Liver (tissue), 8 donors: ENCODE measurements at regions not wholly inside any gene's neighbourhood (a gene's known extent, or its start where the extent isn't known, plus 50 kb on each side); places are given as distances from the start of the nearest gene placed in this dataset.
A peak's percentile ranks its signal among the peaks of the same experiment; 100 is the strongest.

Experiments
- DNase-seq: peaks from one replicate; pipeline ENCODE4 v3.0.0-alpha.2; 2017; ENCODE audit warnings: low spot score
- H3K27ac ChIP-seq, 2 donors: one replicate each; pipeline ENCODE4 v1.7.0; 2013; ENCODE audit warnings: inconsistent platforms in 2 of 2, low read length in 2 of 2, control low read depth in 1 of 2, low read depth in 1 of 2, mild to moderate bottlenecking in 1 of 2
- H3K27me3 ChIP-seq, 4 donors: one replicate each; pipeline versions ENCODE4 v1.6.1 to v1.7.0; 2013; ENCODE audit warnings: low read length in 3 of 4, inconsistent platforms in 1 of 4, mild to moderate bottlenecking in 1 of 4, moderate library complexity in 1 of 4; ENCODE audit not compliant: control insufficient read depth in 4 of 4, insufficient read depth in 4 of 4
- H3K36me3 ChIP-seq, 4 donors: one replicate each; pipeline versions ENCODE4 v1.6.1 to v1.7.0; 2013; ENCODE audit warnings: low read length in 3 of 4, mild to moderate bottlenecking in 3 of 4, low read depth in 1 of 4, moderate library complexity in 1 of 4; ENCODE audit not compliant: control insufficient read depth in 4 of 4, insufficient read depth in 3 of 4
- H3K4me1 ChIP-seq, 4 donors: one replicate each; pipeline versions ENCODE4 v1.6.1 to v1.7.0; 2013; ENCODE audit warnings: low read length in 3 of 4, mild to moderate bottlenecking in 3 of 4, moderate library complexity in 1 of 4; ENCODE audit not compliant: control insufficient read depth in 4 of 4, insufficient read depth in 4 of 4
- H3K4me3 ChIP-seq, 3 donors: one replicate each; pipeline versions ENCODE4 v1.6.1 to v1.7.0; 2013; ENCODE audit warnings: low read length in 3 of 3, control low read depth in 1 of 3, low read depth in 1 of 3, mild to moderate bottlenecking in 1 of 3
- H3K9ac ChIP-seq, 2 donors: one replicate each; pipeline ENCODE4 v1.7.0; 2013; ENCODE audit warnings: low read length in 2 of 2, mild to moderate bottlenecking in 2 of 2, moderate library complexity in 2 of 2, control low read depth in 1 of 2, low read depth in 1 of 2
- H3K9me3 ChIP-seq, 4 donors: one replicate each; pipeline versions ENCODE4 v1.6.1 to v1.7.0; 2013; ENCODE audit warnings: low read length in 3 of 4; ENCODE audit not compliant: control insufficient read depth in 4 of 4
- ATF3 ChIP-seq: IDR thresholded peaks from 2 replicates; pipeline ENCODE4 v1.6.1; 2016; ENCODE audit warnings: antibody characterized with exemption
- CTCF ChIP-seq: fragments of 150-350 bp; IDR thresholded peaks from 2 replicates; pipeline ENCODE4 v1.5.1; 2017; ENCODE audit warnings: improper control_type of control experiment, low read depth, low read length; ENCODE audit not compliant: missing input control
- EGR1 ChIP-seq, 2 donors: IDR thresholded peaks; 2 replicates each; pipeline ENCODE4 v1.6.1; 2016 to 2018; ENCODE audit warnings: antibody characterized with exemption in 2 of 2, low read depth in 2 of 2
- FOXA1 ChIP-seq: IDR thresholded peaks from 2 replicates; pipeline ENCODE4 v1.6.1; 2016; ENCODE audit warnings: antibody characterized with exemption
- FOXA2 ChIP-seq: IDR thresholded peaks from 2 replicates; pipeline ENCODE4 v1.6.1; 2016; ENCODE audit warnings: antibody characterized with exemption
- GABPA ChIP-seq, 2 donors: IDR thresholded peaks in 1 of 2; conservative IDR thresholded peaks in 1 of 2; 2 replicates each; pipeline ENCODE4 v1.6.1; 2016; ENCODE audit warnings: antibody characterized with exemption in 2 of 2, mild to moderate bottlenecking in 1 of 2, moderate library complexity in 1 of 2
- HNF4A ChIP-seq, 2 donors: conservative IDR thresholded peaks; 2 replicates each; pipeline ENCODE4 v1.6.1; 2016; ENCODE audit warnings: antibody characterized with exemption in 2 of 2, mild to moderate bottlenecking in 2 of 2
- HNF4G ChIP-seq: IDR thresholded peaks from 2 replicates; pipeline ENCODE4 v1.6.1; 2016; ENCODE audit warnings: antibody characterized with exemption
- JUND ChIP-seq, 2 donors: IDR thresholded peaks; 2 replicates each; pipeline ENCODE4 v1.6.1; 2016; ENCODE audit warnings: antibody characterized with exemption in 2 of 2
- MAX ChIP-seq: IDR thresholded peaks from 2 replicates; pipeline ENCODE4 v1.6.1; 2016; ENCODE audit warnings: antibody characterized with exemption
- NR2F2 ChIP-seq: IDR thresholded peaks from 2 replicates; pipeline ENCODE4 v1.6.1; 2016; ENCODE audit warnings: antibody characterized with exemption
- RAD21 ChIP-seq, 2 donors: IDR thresholded peaks; 2 replicates each; pipeline ENCODE4 v1.6.1; 2016; ENCODE audit warnings: antibody characterized with exemption in 2 of 2, mild to moderate bottlenecking in 2 of 2
- REST ChIP-seq: IDR thresholded peaks from 2 replicates; pipeline ENCODE4 v1.6.1; 2016; ENCODE audit warnings: antibody characterized with exemption, mild to moderate bottlenecking
- RXRA ChIP-seq, 2 donors: IDR thresholded peaks; 2 replicates each; pipeline ENCODE4 v1.6.1; 2017 to 2018; ENCODE audit warnings: antibody characterized with exemption in 2 of 2, mild to moderate bottlenecking in 1 of 2
- SP1 ChIP-seq: IDR thresholded peaks from 2 replicates; pipeline ENCODE4 v1.6.1; 2018; ENCODE audit warnings: antibody characterized with exemption, mild to moderate bottlenecking
- TAF1 ChIP-seq: conservative IDR thresholded peaks from 2 replicates; pipeline ENCODE4 v1.6.1; 2016; ENCODE audit warnings: antibody characterized with exemption, mild to moderate bottlenecking
- YY1 ChIP-seq: IDR thresholded peaks from 2 replicates; pipeline ENCODE4 v1.6.1; 2016; ENCODE audit warnings: antibody characterized with exemption, mild to moderate bottlenecking
- ZBTB33 ChIP-seq: IDR thresholded peaks from 2 replicates; pipeline ENCODE4 v1.6.1; 2016; ENCODE audit warnings: antibody characterized with exemption
- WGBS: extraction: QIAGEN DNeasy Blood & Tissue Kit; methylation state at CpG from one replicate; pipeline ENCODE4 v1.1.7; 2013; 5-methylcytosine and 5-hydroxymethylcytosine counted together
- donor health status: healthy.
- donor health status: healthy.
- donor health status: healthy.
- donor health status: healthy.
- donor health status: healthy.

- WGBS = 73% methylated on average over 4 of the region's 4 CpGs
- DNase-seq = no peak
- TF ChIP-seq FOXA1 (no peak), REST (no peak), EGR1 (IDR thresholded peaks at IDR 0.05; ENCODE audit: low read depth in 2 of 2) (no peak), MAX (no peak), HNF4G (no peak), FOXA2 (no peak), TAF1 (no peak), YY1 (no peak), JUND (IDR thresholded peaks at IDR 0.05) (no peak), CTCF (no peak), ATF3 (no peak), RAD21 (IDR thresholded peaks at IDR 0.05) (no peak), RXRA (IDR thresholded peaks at IDR 0.05) (no peak), HNF4A (conservative IDR thresholded peaks at IDR 0.05) (no peak), SP1 (no peak), GABPA (IDR thresholded peaks at IDR 0.05 in 1 of 2, conservative IDR thresholded peaks at IDR 0.05 in 1 of 2) (no peak), NR2F2 (no peak), ZBTB33 (no peak)
- H3K4me1 ChIP-seq = no peaks in the 10 kb centered on the region
- H3K9me3 ChIP-seq = no peaks in the 10 kb centered on the region
- no peak overlapping the region for H3K4me3 ChIP-seq
- no peaks in the 10 kb centered on the region for H3K36me3 ChIP-seq
- H3K27ac ChIP-seq = no peak overlapping the region
- no peaks in the 10 kb centered on the region for H3K27me3 ChIP-seq
- H3K9ac ChIP-seq = no peak overlapping the region
Observed at GRCh38 chr3:76673171-76673570, 366.7 kb upstream of the ROBO2 start.

- Histone ChIP-seq H3K4me1 (no peaks in the 10 kb centered on the region), H3K36me3 (no peaks in the 10 kb centered on the region), H3K9me3 (no peaks in the 10 kb centered on the region), H3K9ac (no peak overlapping the region), H3K27ac (no peak overlapping the region), H3K27me3 (no peaks in the 10 kb centered on the region), H3K4me3 (no peak overlapping the region)
- TF ChIP-seq CTCF (peak; percentile 40), JUND (IDR thresholded peaks at IDR 0.05) (no peak), YY1 (no peak), RAD21 (IDR thresholded peaks at IDR 0.05) (peak; percentile 76), HNF4G (no peak)
- DNase-seq = no peak
Observed at GRCh38 chr3:76679541-76679940, 360.4 kb upstream of the ROBO2 start.
